Cardiac septum (tissue), 1 donor: ENCODE measurements at regions not wholly inside any gene's neighbourhood (a gene's known extent, or its start where the extent isn't known, plus 50 kb on each side); places are given as distances from the start of the nearest gene placed in this dataset.

Experiments
- DNase-seq: peaks from one replicate; pipeline ENCODE4 v3.0.0-alpha.2; 2020; ENCODE audit warnings: low spot score
- intact Hi-C: fragments of 100-400 bp; cut with DNase I; formaldehyde crosslinking; loops from one replicate; pipeline ENCODE4 v1.14.0; 2022
- donor health status: DM: no; HTN: no; CAD: no.

DNA sequence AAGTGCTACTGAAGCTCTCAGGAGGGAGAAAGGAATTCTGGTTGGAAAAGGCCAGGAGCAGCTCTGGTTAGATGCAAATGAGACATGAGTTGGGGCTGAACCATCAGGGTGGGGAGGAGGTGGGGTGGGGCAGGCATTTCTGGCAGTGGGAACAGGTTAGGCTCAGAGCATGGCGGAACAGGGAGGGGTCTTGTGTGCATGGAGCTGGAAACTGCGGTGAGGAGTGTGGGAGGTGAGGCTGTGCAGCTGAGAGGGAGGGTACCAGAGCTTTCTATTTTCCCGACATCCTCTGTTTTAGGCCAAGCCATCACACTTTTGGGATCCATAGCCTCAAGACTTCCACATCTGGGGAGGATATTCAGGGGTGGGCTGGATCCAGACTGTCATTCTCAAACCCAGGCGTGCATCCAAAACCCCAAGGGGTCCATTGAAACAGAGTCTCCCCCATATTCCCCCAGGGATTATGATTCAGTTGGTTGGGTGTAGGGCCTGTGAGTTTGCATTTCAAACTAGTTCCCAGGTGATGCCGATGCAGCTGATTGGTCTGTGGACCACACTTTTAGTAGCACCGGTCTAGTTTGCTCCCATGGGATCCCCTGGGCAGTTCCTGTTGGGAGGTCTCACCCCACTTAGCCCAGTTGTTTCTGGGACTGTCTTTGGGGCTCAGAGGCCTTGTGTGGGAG is 100.9 kb upstream of the TLE3 start:
- intact Hi-C loops: no loop called here
- peak; percentile 27 for DNase-seq

DNA sequence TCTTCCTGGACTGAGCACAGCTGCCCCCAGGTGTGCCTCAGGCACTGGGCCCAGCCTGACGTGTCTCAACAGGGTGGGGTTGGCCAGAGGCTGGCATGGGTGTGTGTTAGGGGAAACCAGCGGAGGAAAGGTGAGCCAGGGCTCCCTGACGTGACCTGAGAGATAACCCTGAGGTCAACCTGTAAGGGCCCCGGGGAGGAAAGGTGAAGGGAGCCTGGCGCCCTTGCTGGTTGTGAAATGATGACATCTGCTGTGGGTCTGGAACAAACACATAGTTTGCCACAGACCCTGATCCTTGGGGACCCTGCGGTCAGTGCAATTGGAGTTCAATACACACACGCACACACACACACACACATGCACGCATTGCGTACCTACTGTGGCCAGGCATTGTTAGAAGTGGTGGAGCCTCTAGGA is 100.2 kb upstream of the TLE3 start:
- intact Hi-C loops: no loop called here
- DNase-seq: peak; percentile 43

DNA sequence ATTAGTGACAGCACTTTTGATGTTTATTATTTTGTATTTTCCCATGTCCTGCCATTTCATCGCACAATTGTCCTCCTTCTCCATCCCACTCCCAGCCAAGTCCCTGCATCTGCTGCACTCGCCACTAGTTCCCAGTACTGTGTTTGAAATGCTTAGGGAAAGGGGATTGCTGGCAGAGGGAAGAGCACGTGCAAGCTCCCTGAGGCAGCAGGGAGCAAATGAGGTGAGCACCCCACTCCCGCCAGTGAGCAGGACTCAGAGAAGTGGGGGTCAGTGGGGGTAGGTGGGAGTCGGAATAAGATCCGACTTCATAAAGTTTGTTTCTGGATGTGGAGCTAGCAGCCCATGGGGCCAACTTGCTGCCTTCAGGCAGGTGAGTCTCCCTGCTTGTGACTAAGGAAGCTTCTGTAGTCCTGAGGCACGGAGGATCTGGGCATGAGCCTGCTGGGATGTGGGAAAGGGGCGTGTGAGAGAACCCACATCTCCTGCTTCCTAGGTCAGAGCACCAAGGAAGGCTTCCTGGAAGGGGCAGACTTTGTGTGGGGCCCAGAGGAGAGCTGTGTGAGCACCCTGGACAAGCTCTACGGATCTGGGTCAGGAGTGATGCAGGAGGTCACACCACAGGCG is 99.7 kb upstream of the TLE3 start:
- peak; percentile 39 for DNase-seq

DNA sequence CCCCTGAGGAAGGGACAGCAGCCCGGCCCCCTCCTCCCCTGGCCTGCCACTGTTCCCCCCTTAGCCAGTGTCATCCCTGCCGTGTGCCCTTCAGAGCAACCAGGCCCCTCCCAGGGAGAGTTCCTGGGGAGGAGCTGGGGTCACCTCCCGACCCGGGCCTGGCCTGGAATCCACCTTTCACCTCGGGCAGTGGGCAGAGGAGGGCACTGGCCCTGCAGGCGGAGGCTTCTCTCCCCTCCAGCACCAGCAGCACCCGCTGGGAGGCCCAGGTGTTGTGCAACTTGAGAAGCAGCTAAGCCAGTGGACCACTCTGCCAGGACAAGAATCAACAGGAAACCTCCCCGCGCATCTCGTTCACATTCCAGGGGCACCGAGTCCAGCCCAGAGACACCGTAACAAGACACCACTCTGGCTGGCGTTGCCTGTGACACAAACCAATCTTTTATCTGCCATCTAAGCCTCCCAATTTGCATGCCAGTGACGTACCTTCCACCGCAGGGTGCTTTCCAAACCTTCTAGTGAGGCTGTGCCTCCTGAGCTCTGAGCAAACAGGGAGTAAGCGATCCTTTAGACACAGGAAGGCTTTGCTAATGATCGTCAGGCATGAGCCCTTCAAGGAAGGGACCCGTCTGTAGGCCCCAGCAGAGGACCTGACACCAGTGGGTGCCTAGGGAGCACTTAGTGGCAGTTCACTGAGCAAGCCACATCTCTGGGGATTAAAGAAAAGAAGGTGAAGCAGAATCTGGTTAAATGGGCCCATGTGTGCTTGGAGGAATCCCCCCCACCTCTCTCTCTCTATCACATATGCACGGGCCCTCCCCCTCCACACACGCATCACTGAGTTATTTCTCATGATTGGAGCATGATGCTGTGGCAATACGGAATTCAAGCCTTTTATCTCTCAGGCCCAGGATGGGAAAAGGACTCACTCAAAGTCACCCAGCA is 98.9 kb upstream of the TLE3 start:
- intact Hi-C loops: no loop called here
- peak; percentile 67 for DNase-seq

More for the DNA sequence above, 99.7 kb upstream of the TLE3 start:
- intact Hi-C loops: no loop called here

DNA sequence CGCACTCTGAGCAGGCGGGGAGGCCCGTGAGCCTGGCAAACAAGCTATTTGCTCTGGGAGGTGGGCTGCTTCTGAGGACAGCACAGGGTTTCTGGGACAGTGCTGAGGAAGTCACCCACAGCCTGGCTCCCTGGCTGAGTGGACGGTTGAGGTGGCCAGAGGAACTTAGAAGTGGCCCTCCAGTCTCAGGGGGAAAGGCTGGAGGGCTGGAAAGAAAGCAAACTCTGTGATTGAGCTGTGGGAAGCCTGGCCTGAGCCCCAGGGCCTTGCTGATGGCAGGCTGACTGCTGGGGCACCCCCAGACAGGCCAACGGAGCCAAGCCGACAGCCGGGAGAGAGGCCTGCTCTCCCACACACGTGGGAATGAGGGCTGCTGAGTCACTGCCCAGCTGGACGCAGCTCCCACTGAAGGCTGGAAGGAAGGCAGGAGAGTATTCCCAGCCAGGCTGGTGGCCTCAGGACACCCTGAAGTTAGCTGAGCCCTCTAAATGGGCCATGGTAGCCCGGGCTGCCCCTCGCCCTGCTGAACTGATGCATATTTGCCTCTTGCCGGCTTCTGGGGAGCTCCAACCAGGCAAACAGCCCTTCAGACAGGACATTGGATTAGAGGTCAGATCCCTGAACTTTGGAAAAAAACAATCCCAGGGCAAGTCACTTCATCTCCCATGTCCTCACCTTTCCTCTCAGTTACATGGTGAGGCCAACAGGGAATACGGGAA is 98.0 kb upstream of the TLE3 start:
- intact Hi-C loops: no loop called here
- peak; percentile 82 for DNase-seq

DNA sequence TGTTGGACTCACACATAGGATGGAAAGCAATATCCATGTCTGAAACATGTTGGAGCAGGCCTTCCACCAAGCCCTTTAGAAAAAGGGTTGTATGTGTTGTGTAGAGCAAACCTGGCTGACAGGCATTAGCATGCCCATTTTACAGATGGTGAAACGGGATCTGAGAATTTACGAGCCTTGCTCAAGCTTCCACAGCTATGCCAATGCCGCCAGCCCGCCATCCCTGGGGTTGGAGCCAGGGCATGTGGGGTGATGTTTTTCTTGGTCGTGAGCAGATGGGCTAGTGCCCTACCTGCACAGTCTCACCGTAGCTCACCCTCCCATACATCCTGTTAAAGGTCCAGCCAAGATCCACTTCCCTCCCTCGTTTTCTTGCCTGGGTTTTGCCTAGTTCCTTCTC is 97.5 kb upstream of the TLE3 start:
- intact Hi-C loops: no loop called here
- DNase-seq: no peak

DNA sequence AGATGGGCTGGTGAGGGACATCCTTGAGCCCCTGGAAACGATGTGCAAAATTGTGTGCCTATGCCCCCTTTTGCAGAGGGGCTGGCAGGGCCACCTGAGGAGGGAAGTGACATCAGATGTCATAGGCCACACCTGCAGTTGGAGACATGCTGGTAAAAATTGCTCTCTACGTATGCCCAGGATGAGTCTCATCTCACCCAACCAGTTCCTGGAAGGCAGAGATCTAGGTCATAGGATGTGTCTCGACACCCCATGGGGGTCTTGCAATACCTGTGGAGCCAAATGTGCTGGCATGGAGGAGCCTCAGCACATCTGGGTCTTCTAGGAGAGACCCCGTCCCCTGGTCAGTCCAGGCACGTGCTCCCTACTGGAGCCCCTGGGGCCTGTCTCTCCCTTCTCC is 96.5 kb upstream of the TLE3 start:
- intact Hi-C loops: no loop called here
- no peak for DNase-seq

DNA sequence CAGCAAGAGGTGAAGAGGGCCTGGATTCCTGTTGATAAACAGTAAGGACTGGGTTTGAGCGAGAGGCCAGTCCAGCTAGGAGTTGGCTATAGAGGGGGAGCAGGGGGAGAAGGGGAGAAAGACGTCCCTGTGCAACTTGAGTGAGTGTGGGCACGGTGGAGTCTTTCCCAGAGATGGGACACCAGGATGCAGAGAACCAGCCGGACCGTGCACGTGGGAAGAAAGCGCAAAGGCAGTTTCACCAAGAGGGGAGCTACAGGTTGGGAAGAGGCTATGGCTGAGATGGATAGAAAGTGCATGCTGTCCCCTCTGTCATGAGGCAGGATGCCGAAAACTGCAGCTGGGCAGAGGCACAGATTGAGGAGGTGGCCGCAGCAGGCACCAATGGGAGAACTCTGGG is 96.0 kb upstream of the TLE3 start:
- no peak for DNase-seq
- intact Hi-C loops: no loop called here

DNA sequence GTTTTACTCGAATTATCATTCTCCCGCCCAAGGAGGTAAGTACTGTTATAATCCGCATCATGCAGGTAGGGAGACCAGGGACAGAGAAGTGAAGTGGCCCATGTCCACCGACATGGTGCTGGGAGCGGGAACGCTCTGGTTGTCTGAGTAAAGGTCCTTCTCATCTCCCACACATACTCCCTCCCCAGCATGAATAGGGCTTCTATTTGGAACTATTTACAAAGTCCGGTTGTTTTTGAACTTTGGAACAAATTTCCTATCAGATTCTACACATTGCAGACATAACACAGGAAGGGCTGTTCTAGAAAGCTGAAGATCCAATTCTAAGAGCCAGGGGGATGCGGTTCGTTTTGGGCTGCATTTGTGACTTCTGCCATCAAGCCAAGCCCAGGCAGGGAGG is 94.8 kb upstream of the TLE3 start:
- peak; percentile 31 for DNase-seq
- intact Hi-C loops: no loop called here

DNA sequence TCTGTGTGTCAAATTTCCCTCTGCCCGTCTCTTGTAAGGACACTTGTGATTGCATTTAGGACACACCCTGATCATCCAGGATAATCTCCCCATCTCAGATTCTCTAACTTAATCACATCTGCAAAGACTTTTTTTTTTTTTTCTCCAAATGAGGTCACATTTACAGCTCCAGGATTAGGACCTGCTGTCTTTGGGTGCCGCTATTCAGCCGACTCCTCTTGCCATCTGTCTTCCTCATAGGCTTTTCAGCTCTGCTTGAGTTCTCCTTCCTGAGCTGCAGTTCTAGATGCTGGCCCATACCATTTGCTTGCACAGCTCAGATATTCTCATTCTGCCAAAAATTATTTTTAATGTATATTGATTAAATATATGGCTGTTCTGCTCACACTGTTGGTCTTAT is 94.3 kb upstream of the TLE3 start:
- peak; percentile 26 for DNase-seq
- intact Hi-C loops: no loop called here

DNA sequence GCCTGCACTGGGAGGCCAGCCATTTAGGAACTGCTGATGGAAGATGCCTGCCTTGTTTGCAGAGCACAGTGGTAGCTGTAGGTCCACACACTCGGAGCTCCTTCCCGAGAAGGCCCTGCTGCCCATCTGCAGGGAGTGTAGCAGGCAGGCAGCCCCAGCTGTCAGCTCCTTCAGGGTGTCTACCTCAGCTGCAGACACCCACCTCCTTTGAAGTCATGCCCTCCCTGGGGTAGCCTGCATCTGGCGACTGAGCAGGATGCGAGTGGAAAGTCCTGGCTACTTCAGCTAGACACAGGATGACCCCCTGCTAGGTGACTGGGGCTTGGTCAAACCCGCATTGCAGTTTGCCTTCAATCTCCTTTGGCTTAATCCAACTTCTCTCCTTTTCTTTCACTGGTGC is 93.2 kb upstream of the TLE3 start:
- DNase-seq: peak; percentile 44
- intact Hi-C loops: no loop called here

DNA sequence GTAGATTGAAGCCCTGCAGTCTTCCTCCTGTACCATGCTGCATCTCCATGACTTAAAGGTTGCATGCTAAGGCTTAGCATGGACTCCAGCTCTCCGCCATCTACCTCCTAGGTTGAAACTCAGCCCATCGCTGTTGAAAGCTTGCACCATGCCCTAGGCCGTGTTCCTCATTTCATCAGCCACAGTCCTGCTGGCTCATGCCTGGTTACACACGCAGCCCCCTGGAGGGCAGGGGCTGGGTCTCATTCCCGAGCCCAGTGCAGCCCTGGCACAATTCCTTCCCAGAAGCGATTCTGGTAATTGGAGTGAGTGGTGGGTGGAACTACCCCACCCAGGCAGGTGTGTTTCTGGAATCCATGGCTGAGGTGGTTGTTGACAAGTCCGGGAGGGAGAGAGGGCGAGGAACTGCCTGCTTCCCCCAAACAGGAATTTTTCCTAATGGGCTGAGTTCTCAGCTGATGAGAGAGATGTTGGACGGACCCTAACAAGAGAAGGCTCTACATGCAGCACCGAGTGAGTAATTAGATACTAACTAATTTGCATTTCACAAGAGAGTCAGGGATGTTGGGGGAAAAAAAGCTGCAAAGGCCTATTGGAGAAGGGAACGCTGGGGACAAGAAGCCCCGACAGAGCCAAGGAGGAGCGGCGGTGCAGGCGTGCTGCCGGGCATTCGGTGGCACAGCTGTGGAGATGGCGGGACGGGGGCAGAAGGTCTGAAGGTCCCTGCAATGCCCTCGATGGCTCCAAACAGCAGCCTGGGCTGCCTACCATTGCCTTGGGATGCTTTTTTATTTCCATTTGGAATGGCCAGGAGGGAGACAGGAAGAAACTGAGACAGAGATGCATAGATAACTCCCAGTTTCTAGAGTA is 92.3 kb upstream of the TLE3 start:
- intact Hi-C loops: no loop called here

DNA sequence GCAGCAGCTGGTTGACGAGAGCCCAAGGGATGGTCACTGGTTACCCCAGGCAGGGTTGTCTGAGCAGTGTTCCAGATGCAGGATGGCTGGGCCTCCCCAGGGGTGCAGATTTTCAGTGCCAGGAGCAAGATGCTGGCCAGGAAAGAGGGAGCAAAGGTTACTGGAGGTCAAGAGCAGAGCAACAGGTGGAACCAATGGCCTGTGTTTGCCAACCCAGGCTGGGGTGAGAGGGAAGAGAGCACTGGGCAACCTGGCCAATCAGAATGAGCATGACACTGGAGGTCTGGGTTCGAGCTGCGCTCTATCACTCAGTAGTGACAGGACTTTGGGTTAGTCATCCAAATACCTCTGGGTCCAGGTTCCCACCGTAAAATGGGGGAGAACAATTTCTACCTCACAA is 90.6 kb upstream of the TLE3 start:
- intact Hi-C loops: no loop called here
- DNase-seq: no peak

More for the DNA sequence above, 92.3 kb upstream of the TLE3 start:
- peak; percentile 54 for DNase-seq

DNA sequence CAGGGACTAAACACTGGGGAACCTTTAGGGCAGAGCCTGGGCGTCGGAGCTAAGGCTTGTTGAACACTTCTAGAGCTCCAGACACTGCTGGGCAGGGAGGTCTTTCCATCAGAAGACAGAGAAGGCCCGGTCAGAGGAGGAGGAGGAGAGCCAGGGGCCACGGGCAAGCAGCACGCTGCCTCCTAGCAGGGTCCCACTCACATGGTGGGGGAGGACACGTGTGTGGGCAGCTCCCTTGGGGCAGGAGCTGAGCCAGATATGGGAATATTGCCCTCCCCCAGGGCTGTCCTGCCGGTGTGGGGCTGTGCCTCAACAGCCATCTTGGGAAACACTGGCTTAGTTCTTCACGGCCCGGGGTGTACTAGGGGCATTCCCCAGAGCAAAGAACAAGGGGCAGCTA is 89.6 kb upstream of the TLE3 start:
- peak; percentile 39 for DNase-seq
- intact Hi-C loops: no loop called here

DNA sequence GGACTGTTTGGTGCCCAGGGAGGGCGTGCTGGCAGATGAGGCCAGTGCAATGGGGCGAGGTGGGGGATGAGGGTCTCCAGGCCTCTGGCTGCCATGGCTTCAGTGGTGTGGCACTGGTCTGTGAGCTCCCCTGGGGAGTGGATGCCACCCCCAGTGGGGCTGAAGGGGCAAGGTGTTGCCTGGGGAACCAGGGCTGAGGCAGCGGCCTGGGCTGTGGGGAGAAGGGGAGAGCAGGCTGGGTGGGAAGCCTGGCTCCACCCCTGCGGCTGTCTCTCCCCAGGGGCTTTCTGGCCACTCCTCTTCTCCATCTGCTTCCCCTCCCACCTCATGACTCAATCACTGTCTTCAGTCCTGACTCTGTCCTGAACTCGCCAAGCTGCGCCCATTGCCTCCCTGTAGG is 88.4 kb upstream of the TLE3 start:
- DNase-seq: peak; percentile 56
- intact Hi-C loops: no loop called here

DNA sequence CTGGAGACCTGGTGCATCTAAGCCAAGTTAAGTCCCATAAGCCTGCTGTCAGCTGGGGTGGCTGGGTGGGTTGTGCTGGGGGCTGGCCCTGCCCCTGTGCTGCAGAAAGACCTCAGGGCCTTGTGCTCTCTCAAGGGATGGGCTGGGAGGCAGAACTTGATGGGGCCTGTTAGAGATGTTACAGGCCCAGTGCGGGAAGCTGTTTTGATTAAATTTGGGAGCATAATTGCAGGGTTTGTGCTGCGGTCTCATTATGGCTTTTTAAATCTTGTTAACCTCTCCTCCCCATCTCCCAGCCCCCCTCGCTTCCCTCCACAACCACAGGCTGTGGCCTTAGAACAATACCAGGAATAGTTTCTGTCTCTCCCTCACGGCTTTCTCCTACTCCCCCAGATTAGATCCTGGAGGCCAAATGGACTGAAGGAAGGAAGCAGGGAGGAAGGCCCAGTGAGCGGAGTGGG is 87.6 kb upstream of the TLE3 start:
- no peak for DNase-seq
- intact Hi-C loops: no loop called here

DNA sequence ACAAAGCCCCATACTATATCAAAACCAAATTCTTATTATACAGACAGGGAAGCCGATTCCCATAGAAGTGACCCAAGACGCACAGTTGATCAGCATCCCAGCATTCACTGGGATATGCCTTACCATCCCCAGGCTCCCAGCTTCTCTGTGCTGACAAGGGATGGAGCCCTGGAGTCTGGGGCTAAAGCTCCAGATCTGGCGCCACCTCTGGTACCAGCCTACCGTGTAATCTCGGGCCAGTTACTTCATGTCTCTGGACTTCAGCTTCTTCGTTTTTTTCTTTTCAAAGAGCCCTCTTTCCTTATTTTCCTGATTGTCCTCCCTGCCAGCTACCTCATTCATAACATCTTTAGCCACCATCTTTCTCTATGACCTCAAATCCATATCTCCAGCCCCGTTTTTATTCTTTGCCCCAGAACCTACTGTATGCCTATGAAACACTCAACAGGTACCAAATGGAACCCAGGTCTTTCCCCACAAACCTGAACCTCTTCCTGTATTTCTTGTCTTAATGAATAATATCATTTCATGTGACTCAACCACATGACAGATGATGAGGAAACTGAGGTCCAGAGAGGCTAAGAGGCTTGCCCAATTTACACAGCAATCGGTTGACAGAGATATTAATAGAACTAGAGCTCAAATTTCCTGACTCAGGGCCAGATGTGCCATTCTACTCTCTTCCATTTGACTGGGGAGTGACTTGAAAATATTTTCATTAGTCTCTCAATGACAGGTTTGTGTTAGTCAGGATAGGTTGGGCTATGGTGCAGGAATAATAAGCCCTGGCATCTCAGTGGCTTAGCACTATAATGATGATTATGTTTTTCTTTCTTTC is 85.4 kb upstream of the TLE3 start:
- intact Hi-C loops: no loop called here
- peak; percentile 29 for DNase-seq

DNA sequence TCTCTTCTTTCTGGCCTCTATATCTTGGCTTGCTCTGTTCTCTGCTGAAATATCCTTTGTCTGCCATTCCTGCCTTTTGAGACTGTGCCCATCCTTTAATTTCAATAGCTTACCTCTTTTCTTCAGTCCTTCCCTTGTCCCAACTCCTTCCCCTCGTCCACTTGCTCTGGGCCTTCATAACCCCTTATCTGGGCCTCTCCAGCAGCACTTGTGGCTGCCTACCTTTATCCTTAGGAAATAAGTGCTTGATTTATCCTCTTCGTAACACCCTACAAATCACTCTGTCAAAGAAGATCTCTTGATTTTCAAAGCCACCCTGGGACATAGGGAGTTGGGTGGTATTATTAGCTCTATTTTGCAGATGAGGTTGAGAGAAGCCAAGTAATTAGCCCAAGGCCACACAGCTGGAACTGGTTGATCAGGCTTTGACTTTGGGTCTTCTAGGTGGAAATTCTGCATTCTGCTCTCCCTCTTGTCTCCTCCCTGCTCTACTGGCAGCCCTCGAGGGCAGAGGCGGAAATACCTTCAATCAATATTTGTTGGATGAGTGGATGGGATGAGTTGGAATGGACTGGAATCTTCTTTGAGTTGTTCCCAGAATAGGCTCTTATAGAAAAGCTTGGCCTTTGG is 84.0 kb upstream of the TLE3 start:
- intact Hi-C loops: no loop called here

More for the DNA sequence above, 84.0 kb upstream of the TLE3 start:
- DNase-seq: peak; percentile 1
